ENCODE measurements at regions not wholly inside any gene's neighbourhood (a gene's known extent, or its start where the extent isn't known, plus 50 kb on each side); places are given as distances from the start of the nearest gene placed in this dataset.

DNA sequence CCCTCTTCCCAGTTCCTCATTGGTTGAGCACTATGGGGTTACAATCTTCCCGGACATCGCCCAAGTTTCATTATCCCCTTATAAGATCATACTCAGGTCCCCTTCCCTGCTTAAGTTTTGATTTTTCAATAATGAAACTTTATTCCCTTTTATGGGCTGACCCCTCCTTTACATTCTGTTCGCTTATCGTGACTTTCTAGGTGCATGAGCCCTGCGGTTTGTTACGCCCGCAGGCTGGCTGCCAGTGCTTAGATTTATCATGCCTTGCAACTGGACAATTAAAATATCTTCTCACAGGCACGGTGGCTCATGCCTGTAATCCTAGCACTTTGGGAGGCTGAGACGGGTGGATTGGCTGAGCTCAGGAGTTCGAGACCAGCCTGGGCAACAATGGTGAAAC is 127.9 kb upstream of the FER start:
- ATAC-seq: no peak
- DNase-seq (ENCODE audit: low read depth, low spot score): no peak
- SMC1A ChIA-PET (ENCODE audit: uncharacterized antibody, unreplicated experiment): no interaction called here

More for the DNA sequence above, 127.9 kb upstream of the FER start:
- no peak overlapping the region for H3K4me2 ChIP-seq (ENCODE audit: control insufficient read depth, insufficient read depth)
- no peak overlapping the region for H3K4me3 ChIP-seq
- no peak overlapping the region for H3K27ac ChIP-seq (ENCODE audit: control insufficient read depth, insufficient read depth)
- ChIA-PET CTCF (no interaction called here), RAD21 (ENCODE audit: unreplicated experiment) (no interaction called here), POLR2A (no interaction called here)
- no peak for TF ChIP-seq BMI1 (IDR thresholded peaks at IDR 0.05; ENCODE audit: borderline replicate concordance)
- TF ChIP-seq, protein P1, sequence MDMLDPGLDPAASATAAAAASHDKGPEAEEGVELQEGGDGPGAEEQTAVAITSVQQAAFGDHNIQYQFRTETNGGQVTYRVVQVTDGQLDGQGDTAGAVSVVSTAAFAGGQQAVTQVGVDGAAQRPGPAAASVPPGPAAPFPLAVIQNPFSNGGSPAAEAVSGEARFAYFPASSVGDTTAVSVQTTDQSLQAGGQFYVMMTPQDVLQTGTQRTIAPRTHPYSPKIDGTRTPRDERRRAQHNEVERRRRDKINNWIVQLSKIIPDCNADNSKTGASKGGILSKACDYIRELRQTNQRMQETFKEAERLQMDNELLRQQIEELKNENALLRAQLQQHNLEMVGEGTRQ (IDR thresholded peaks at IDR 0.05; ENCODE audit: borderline replicate concordance, low read depth, low read length): no peak
- no peak for TF ChIP-seq TARDBP (IDR thresholded peaks at IDR 0.05; ENCODE audit: borderline replicate concordance)
- TF ChIP-seq DPF2 (IDR thresholded peaks at IDR 0.05): no peak
- TF ChIP-seq JUND (IDR thresholded peaks at IDR 0.05; ENCODE audit: low read depth, low read length): no peak
- TF ChIP-seq NFXL1 (IDR thresholded peaks at IDR 0.05; ENCODE audit: borderline replicate concordance): no peak
- TF ChIP-seq FOXK2 (IDR thresholded peaks at IDR 0.05): no peak
- TF ChIP-seq, protein P2, sequence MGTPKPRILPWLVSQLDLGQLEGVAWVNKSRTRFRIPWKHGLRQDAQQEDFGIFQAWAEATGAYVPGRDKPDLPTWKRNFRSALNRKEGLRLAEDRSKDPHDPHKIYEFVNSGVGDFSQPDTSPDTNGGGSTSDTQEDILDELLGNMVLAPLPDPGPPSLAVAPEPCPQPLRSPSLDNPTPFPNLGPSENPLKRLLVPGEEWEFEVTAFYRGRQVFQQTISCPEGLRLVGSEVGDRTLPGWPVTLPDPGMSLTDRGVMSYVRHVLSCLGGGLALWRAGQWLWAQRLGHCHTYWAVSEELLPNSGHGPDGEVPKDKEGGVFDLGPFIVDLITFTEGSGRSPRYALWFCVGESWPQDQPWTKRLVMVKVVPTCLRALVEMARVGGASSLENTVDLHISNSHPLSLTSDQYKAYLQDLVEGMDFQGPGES (IDR thresholded peaks at IDR 0.05): no peak
- TF ChIP-seq SMAD5 (IDR thresholded peaks at IDR 0.05; ENCODE audit: low read depth): no peak
- TF ChIP-seq KAT2A (conservative IDR thresholded peaks at IDR 0.05; ENCODE audit: control insufficient read depth, low read depth, low read length): no peak
- H2AFZ ChIP-seq (ENCODE audit: control insufficient read depth, low read depth, low read length): no peak overlapping the region
- no peaks in the 10 kb centered on the region for H3K36me3 ChIP-seq (ENCODE audit: control insufficient read depth in 2 of 2, insufficient read depth in 2 of 2, low read length in 1 of 2)
- H3K4me1 ChIP-seq (ENCODE audit: control insufficient read depth, insufficient read depth, low read length): no peaks in the 10 kb centered on the region
- no TSS peak for BruUV-seq (replicated peaks)
- FAIRE-seq: no peak
- H3K79me2 ChIP-seq (ENCODE audit: control insufficient read depth, insufficient read depth, low read length): no peaks in the 10 kb centered on the region
- H4K20me1 ChIP-seq (ENCODE audit: control insufficient read depth, insufficient read depth): no peaks in the 10 kb centered on the region
- no peak overlapping the region for H3K9ac ChIP-seq (ENCODE audit: control insufficient read depth, insufficient read depth, low read length)
- H3K27me3 ChIP-seq (replicated peaks in 1 of 2; ENCODE audit: control insufficient read depth in 2 of 2, insufficient read depth in 2 of 2, low read length in 1 of 2): no peaks in the 10 kb centered on the region
- H3K9me3 ChIP-seq (replicated peaks; ENCODE audit: control insufficient read depth, insufficient read depth, low read length): no peaks in the 10 kb centered on the region
- in situ Hi-C loops (cut with MboI): no loop called here
- intact Hi-C loops (cut with micrococcal nuclease; ENCODE audit: unreplicated experiment): no loop called here
- 92% methylated on average over 10 of the region's 10 CpGs for WGBS (ENCODE audit: insufficient coverage, insufficient replicate concordance, low lambda C conversion rate, missing lambda C conversion rate)

Data from GM12878 (cell line).